GM12872 (cell line): ENCODE measurements at regions not wholly inside any gene's neighbourhood (a gene's known extent, or its start where the extent isn't known, plus 50 kb on each side); places are given as distances from the start of the nearest gene placed in this dataset.

Experiments used
- CTCF ChIP-seq: IDR thresholded peaks from 3 replicates; pipeline ENCODE4 v1.5.1; 2011; ENCODE audit warnings: low read depth, mild to moderate bottlenecking, low read length, moderate library complexity; ENCODE audit not compliant: insufficient read depth

- TF ChIP-seq CTCF: no peak
Measured at GRCh38 chr2:215590010-215590745, 154.3 kb upstream of the FN1 start.

DNA sequence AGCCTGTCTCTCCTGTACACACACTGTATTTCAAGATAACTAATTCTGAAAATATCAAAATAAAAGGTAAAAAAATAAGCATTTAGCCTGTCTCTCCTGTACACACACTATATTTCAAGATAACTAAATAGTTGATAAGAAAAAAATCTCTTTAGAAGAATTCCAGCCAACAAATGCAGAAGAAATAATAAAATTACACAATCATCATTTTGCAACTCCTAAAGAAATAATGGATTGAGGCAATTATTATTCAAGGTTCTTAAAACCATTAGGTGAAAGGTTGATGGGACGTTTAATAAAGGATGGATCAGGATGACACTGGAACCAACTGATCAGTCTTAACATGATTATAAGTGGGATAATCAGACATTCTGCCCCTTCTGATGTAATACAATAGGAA lies 148.0 kb upstream of the FN1 start:
- TF ChIP-seq CTCF: no peak

- TF ChIP-seq CTCF: no peak
Measured at GRCh38 chr2:215579809-215580208, 143.9 kb upstream of the FN1 start.

GRCh38 chr2:215577356-215577755 lies 141.5 kb upstream of the FN1 start:
- TF ChIP-seq CTCF: no peak

GRCh38 chr2:215576572-215576971 lies 140.7 kb upstream of the FN1 start:
- TF ChIP-seq CTCF: no peak

DNA sequence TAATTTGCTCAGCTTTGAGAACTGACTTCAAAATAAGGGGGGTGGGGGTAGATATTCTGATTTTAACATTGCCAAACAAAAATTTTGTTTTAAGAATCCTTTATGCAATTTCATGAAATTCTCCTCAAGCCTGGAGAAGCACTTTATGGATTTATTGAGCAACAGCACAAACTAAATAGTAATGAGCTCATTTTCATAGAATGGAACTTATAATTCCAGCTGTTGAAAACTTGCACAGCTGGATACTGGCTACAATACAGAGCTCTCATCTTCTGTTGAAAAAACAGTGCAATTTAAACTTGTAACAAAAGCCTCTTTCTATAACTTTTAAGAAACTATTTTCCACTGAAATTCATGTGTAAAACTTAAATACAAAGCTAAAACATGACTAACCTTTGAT lies 137.6 kb upstream of the FN1 start:
- no peak for TF ChIP-seq CTCF

DNA sequence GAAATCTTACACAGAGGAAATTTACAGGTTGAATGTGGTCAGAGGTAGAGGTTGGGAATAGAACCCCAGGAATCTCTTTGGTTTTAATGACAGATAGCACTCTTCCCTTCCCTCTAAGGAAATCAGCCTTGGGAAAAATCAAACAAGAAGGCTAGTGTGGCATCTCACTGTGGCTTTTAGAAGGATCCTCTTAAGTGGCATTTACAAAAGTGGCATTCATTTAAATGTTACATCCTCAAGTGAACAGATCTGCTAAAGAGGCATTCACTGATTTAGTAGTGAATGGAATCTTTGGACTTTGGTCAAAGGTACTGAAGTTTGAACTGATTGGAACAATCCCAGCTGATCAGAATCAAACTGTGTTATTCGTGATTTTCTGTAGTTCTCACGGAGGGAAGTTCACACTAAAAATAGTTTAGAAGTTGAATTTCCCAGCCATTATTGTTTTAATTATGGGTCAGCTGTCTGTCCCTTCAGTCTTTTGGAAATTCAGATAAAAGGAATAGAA lies 136.5 kb upstream of the FN1 start:
- no peak for TF ChIP-seq CTCF
